Loucy (cell line): ENCODE measurements at regions not wholly inside any gene's neighbourhood (a gene's known extent, or its start where the extent isn't known, plus 50 kb on each side); places are given as distances from the start of the nearest gene placed in this dataset.

Source experiments
- EZH2phosphoT487 ChIP-seq: fragments of 200-600 bp; IDR thresholded peaks from 2 replicates; pipeline ENCODE4 v1.6.1; 2018; ENCODE audit warnings: antibody characterized with exemption, mild to moderate bottlenecking, moderate library complexity, borderline replicate concordance
- TF ChIP-seq, protein P1 (sequence below): fragments of 200-600 bp; sonication (generic); conservative IDR thresholded peaks from 2 replicates; pipeline ENCODE4 v1.5.1; 2014; ENCODE audit warnings: mild to moderate bottlenecking, antibody characterized with exemption, low read length

DNA sequence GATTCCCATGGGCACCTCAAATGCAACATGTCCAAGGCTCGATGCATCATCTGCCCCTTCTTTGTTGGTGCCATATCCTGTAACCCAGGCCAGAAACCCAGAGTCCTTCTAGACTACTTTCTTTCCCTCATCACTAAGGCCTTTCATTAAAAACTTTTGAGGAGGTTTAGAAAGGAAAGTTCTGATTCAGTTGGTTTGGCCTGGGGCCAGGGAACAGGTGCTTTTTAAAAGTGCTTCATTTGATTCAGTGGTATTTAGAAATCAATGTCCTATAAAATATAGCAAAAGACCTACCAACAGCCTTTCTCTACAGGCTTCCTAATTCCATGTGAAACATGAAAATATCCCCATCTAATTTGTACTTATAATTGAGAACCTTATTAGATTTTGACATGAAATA lies 341.9 kb upstream of the RORA start:
- TF ChIP-seq, protein P1, sequence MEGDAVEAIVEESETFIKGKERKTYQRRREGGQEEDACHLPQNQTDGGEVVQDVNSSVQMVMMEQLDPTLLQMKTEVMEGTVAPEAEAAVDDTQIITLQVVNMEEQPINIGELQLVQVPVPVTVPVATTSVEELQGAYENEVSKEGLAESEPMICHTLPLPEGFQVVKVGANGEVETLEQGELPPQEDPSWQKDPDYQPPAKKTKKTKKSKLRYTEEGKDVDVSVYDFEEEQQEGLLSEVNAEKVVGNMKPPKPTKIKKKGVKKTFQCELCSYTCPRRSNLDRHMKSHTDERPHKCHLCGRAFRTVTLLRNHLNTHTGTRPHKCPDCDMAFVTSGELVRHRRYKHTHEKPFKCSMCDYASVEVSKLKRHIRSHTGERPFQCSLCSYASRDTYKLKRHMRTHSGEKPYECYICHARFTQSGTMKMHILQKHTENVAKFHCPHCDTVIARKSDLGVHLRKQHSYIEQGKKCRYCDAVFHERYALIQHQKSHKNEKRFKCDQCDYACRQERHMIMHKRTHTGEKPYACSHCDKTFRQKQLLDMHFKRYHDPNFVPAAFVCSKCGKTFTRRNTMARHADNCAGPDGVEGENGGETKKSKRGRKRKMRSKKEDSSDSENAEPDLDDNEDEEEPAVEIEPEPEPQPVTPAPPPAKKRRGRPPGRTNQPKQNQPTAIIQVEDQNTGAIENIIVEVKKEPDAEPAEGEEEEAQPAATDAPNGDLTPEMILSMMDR = no peak
- TF ChIP-seq EZH2phosphoT487 = no peak
